ENCODE measurements at regions not wholly inside any gene's neighbourhood (a gene's known extent, or its start where the extent isn't known, plus 50 kb on each side); places are given as distances from the start of the nearest gene placed in this dataset.
A peak's percentile ranks its signal among the peaks of the same experiment; 100 is the strongest.

DNA sequence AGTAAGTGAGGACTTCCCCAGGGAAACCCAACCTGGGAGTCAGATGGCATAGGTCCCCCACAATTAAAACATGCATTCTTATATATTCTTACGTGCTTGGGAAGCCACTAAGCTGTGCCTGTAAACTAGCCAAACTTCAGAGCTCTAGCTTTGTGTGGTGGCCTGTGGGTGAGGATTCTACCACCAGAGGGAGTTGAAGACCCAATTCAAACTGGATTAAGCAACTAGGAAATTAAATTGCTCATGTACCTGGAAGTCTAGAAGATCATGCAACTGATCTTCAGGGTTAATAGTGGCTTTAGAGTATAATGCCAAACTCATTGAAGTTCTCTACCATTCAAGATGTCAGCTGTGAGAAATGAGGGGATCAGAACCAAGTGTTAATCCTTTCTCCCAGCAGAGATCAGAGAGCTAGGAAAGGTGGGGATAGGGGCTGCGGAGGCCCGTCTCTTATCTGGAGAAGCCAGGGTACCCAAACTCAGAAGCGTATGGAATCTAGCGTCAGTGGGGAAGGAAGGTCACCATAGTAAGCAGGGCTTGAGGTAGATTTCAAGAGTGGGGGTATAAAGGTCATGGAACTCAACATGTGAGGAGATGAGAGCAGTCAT lies 53.2 kb upstream of the CCDC85A start:
- TF ChIP-seq, protein P1, sequence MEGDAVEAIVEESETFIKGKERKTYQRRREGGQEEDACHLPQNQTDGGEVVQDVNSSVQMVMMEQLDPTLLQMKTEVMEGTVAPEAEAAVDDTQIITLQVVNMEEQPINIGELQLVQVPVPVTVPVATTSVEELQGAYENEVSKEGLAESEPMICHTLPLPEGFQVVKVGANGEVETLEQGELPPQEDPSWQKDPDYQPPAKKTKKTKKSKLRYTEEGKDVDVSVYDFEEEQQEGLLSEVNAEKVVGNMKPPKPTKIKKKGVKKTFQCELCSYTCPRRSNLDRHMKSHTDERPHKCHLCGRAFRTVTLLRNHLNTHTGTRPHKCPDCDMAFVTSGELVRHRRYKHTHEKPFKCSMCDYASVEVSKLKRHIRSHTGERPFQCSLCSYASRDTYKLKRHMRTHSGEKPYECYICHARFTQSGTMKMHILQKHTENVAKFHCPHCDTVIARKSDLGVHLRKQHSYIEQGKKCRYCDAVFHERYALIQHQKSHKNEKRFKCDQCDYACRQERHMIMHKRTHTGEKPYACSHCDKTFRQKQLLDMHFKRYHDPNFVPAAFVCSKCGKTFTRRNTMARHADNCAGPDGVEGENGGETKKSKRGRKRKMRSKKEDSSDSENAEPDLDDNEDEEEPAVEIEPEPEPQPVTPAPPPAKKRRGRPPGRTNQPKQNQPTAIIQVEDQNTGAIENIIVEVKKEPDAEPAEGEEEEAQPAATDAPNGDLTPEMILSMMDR (IDR thresholded peaks at IDR 0.05; ENCODE audit: low read depth, low read length): peak; percentile 70
- TF ChIP-seq POLR2A (IDR thresholded peaks at IDR 0.05; ENCODE audit: extremely low read depth, insufficient read length): no peak
